ENCODE measurements at regions not wholly inside any gene's neighbourhood (a gene's known extent, or its start where the extent isn't known, plus 50 kb on each side); places are given as distances from the start of the nearest gene placed in this dataset.

DNA sequence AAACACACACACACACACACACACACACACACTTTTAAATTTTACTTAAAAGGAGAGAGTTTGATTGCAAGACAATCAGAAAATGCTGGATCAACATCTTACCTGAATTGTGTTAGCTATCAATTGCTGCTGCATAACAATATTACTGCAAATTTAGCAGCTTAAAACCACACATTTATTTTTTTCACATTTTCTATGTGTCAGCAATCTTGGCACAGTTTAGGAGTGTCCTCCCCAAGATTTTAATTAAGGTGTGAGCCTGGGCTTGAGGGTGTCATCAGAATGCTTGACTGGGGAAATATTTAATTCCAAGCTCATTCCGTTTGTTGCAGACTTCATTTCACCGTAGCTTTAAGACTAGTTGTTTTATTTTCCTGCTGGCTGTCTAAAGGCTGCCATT lies 431.0 kb upstream of the GJE1 start:
- ChIA-PET POLR2A (interaction anchor here (0.7 to 1.8 kb wide), 2 partner anchors 17 to 162 kb away, joined by 3 read pairs; no protein-coding TSS in a partner anchor), CTCF (no interaction called here)
- BruUV-seq (replicated peaks): no TSS peak
- intact Hi-C loops (cut with micrococcal nuclease): no loop called here
- Mint-ChIP-seq H3K36me3 (ENCODE audit: insufficient read depth, unreplicated experiment) (no peaks in the 10 kb centered on the region), H3K4me3 (ENCODE audit: unreplicated experiment) (no peak overlapping the region), H3K4me1 (ENCODE audit: insufficient read depth, unreplicated experiment) (no peaks in the 10 kb centered on the region), H3K27me3 (ENCODE audit: insufficient read depth, unreplicated experiment) (no peaks in the 10 kb centered on the region), H3K9me3 (ENCODE audit: unreplicated experiment) (no peaks in the 10 kb centered on the region), H3K27ac (ENCODE audit: low read depth, unreplicated experiment) (no peak overlapping the region)
- TF ChIP-seq, protein P1, sequence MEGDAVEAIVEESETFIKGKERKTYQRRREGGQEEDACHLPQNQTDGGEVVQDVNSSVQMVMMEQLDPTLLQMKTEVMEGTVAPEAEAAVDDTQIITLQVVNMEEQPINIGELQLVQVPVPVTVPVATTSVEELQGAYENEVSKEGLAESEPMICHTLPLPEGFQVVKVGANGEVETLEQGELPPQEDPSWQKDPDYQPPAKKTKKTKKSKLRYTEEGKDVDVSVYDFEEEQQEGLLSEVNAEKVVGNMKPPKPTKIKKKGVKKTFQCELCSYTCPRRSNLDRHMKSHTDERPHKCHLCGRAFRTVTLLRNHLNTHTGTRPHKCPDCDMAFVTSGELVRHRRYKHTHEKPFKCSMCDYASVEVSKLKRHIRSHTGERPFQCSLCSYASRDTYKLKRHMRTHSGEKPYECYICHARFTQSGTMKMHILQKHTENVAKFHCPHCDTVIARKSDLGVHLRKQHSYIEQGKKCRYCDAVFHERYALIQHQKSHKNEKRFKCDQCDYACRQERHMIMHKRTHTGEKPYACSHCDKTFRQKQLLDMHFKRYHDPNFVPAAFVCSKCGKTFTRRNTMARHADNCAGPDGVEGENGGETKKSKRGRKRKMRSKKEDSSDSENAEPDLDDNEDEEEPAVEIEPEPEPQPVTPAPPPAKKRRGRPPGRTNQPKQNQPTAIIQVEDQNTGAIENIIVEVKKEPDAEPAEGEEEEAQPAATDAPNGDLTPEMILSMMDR (IDR thresholded peaks at IDR 0.05; ENCODE audit: unreplicated experiment): no peak
- DNase-seq (ENCODE audit: unreplicated experiment): no peak

DNA sequence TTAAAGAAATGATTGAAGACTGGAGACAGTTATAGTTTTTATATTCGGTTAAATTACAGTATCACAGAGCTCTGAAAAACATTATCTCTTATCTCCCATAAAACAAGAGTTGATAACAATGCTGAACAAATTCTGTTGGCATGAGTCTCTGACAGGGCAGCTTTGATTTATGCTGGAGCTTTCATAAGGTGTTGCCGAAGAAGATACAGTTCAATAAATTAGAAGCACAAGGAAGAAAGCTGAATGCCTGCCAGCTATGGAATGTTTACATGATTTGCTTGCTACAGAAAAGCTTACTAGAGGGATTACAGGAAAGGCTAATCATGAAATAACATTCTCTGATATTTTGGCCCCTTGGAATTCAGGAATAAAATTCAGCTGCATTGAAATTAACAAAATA lies 431.9 kb upstream of the GJE1 start:
- H3K27ac Mint-ChIP-seq (ENCODE audit: low read depth, unreplicated experiment): no peak overlapping the region
- TF ChIP-seq, protein P1 (IDR thresholded peaks at IDR 0.05; ENCODE audit: unreplicated experiment): no peak
- H3K4me1 Mint-ChIP-seq (ENCODE audit: insufficient read depth, unreplicated experiment): no peaks in the 10 kb centered on the region
- no peak overlapping the region for H3K4me3 Mint-ChIP-seq (ENCODE audit: unreplicated experiment)
- intact Hi-C loops (cut with micrococcal nuclease): no loop called here
- H3K27me3 Mint-ChIP-seq (ENCODE audit: insufficient read depth, unreplicated experiment): no peaks in the 10 kb centered on the region
- no peak for DNase-seq (ENCODE audit: unreplicated experiment)
- ChIA-PET CTCF (interaction anchor here (1.1 kb wide), 1 partner anchor 17 kb away, joined by 3 read pairs; no protein-coding TSS in a partner anchor), POLR2A (interaction anchor here (1.3 to 1.8 kb wide), 2 partner anchors 70 to 163 kb away, joined by 3 read pairs; no protein-coding TSS in a partner anchor)
- H3K9me3 Mint-ChIP-seq (ENCODE audit: unreplicated experiment): no peaks in the 10 kb centered on the region
- BruUV-seq (replicated peaks): no TSS peak
- H3K36me3 Mint-ChIP-seq (ENCODE audit: insufficient read depth, unreplicated experiment): no peaks in the 10 kb centered on the region

DNA sequence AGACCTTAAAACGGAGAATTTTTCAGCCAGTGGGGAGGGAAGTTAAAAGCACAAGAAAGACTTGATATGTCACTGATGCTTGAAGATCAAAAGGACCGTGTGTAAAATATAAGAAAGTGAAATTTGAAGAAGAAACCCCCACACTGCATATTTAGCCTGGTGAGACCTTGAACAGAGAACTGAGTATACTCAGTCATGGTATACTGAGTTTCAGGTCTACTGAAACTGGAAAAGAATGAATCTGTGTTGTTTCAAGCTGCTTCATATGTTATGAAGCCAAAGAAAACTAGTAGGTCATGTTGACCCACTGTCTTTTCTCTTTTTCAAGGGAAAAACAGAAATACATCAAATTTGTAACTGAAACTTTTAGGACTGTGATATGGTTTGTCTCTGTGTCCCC lies 443.8 kb upstream of the GJE1 start:
- CTCF ChIA-PET: no interaction called here
- H3K27me3 Mint-ChIP-seq (ENCODE audit: insufficient read depth, unreplicated experiment): no peaks in the 10 kb centered on the region
- H3K36me3 Mint-ChIP-seq (ENCODE audit: insufficient read depth, unreplicated experiment): no peaks in the 10 kb centered on the region
- TF ChIP-seq, protein P1 (IDR thresholded peaks at IDR 0.05; ENCODE audit: unreplicated experiment): no peak
- BruUV-seq (replicated peaks): no TSS peak
- no peak for DNase-seq (ENCODE audit: unreplicated experiment)
- no peaks in the 10 kb centered on the region for H3K9me3 Mint-ChIP-seq (ENCODE audit: unreplicated experiment)
- no peak overlapping the region for H3K4me3 Mint-ChIP-seq (ENCODE audit: unreplicated experiment)
- POLR2A ChIA-PET: no interaction called here
- intact Hi-C loops (cut with micrococcal nuclease): no loop called here
- peaks cover 7% of the 10 kb centered on the region for H3K4me1 Mint-ChIP-seq (ENCODE audit: insufficient read depth, unreplicated experiment)
- no peak overlapping the region for H3K27ac Mint-ChIP-seq (ENCODE audit: low read depth, unreplicated experiment)

DNA sequence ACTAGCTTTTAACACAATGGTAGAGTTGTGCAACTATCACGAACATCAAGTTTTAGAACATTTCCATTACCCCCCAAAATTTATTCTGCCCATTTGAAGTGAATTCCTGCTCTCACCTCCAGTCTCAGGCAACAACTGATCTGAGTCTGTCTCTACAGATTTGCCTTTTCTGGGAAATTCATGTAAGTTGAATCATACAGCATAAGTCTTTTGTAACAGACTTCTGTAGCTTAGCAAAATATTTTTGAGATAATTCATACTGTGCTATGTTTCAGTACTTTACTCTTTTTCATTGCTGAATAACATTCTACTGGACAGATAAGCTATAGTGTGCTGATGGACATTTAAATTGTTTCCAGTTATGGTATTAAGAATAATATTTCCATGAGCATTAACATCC lies 447.3 kb upstream of the GJE1 start:
- intact Hi-C loops (cut with micrococcal nuclease): no loop called here
- ChIA-PET CTCF (interaction anchor here (0.6 kb wide), 1 partner anchor 133 kb away, joined by 3 read pairs; no protein-coding TSS in a partner anchor), POLR2A (no interaction called here)
- Mint-ChIP-seq H3K4me1 (ENCODE audit: insufficient read depth, unreplicated experiment) (peaks cover 7% of the 10 kb centered on the region), H3K4me3 (ENCODE audit: unreplicated experiment) (no peak overlapping the region), H3K27me3 (ENCODE audit: insufficient read depth, unreplicated experiment) (no peaks in the 10 kb centered on the region), H3K36me3 (ENCODE audit: insufficient read depth, unreplicated experiment) (no peaks in the 10 kb centered on the region), H3K27ac (ENCODE audit: low read depth, unreplicated experiment) (no peak overlapping the region), H3K9me3 (ENCODE audit: unreplicated experiment) (no peaks in the 10 kb centered on the region)
- no peak for DNase-seq (ENCODE audit: unreplicated experiment)
- TF ChIP-seq, protein P1 (IDR thresholded peaks at IDR 0.05; ENCODE audit: unreplicated experiment): no peak
- BruUV-seq (replicated peaks): no TSS peak

Measured in MCF 10A (cell line).